ENCODE measurements at regions not wholly inside any gene's neighbourhood (a gene's known extent, or its start where the extent isn't known, plus 50 kb on each side); places are given as distances from the start of the nearest gene placed in this dataset.
"Not testable (repeated sequence)": the region's sequence is repeated elsewhere in the genome, so short reads cannot be mapped to it uniquely, and the experiment has no call there.

DNA sequence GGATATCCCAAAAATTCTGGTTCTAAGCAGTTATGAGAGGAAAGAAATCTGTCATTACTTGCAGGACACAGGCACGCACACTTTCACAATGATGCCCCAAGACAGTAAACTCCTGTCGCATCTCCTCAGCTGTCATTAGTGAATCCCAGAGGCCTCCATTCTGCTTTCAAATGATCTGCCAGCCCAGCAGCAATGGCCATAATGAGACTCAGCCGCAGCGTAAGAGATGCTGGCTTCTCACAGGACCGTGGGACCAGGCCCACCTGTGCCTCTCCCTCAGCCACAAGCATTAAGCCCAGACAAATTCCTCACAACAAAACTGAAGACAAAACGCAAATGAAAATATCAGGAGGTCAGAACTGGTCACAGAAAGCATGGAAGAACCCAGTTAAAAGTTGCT, 98.0 kb upstream of the VLDLR start:
- no peak for DNase-seq

DNA sequence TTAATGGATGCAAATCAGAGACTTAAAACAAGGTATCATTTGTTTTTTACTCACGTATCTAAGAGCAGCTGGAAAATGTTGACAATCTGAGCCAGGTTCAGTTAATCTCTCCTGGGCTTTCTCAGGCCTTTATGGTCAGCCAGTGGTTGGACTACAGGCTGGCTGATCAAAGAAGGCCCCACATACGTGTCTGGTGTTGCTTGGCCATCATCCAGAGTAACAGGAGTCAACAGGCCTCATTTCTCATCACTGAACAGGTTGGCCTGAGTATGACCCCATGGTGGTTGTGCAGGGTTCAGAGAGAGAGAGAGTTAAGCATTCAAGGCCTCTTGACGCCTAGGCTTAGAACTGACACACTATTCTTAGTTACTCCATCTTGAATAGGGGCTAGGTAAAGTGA, 97.0 kb upstream of the VLDLR start:
- no peak for DNase-seq

DNA sequence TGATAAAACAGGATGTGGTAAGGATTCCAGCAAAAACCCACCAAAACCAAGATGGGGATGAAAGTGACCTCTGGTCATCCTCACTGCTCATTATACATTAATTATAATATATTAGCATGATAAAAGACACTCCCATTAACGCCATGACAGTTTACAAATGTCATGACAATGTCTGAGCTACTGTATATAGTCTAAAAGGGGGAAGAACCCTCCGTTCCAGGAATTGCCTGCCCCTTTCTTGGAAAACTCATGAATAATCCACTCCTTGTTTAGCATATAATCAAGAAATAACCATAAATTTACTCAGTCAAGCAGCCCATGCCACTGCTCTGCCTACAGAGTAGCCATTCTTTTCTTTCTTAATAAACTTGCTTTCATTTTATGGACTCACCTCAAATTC, 96.4 kb upstream of the VLDLR start:
- DNase-seq, result no peak

DNA sequence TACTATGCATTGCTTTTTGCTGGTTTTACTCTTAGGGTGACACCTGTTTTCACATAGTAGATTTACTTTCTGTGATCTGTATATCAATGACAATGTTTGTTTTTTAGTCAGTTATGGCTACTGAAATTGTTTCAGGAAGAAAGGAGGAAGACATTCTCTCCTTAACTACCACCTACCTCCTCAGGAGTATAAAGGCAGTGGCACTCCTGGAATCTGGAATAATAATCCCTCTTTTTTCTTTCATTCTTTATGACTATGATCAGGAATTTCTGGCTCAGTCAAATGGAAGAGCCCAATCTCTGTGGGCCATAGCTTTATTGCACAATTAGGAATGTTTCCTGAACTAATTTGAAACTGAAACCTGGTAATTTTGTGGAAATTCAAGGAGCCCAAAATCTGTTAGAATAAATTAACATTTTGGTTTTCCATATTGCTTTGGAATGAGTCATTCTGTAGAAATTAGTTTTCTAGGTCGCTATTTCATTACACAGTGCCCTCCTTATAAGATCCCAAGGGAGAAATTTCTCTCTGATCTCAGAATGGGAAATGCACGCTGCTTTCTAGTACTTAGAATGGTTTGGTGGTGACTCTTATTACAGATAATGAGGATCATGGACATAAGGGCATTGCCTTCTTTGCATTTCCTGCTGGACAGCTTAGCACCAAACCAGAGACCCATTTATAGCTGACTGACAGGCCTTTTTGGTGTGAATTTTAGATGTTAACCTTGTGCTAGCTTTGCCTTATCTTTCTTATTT, 95.3 kb upstream of the VLDLR start:
- DNase-seq, result no peak

- DNase-seq, result no peak
Observed at GRCh38 chr9:2531481-2531880, 90.1 kb upstream of the VLDLR start.

DNA sequence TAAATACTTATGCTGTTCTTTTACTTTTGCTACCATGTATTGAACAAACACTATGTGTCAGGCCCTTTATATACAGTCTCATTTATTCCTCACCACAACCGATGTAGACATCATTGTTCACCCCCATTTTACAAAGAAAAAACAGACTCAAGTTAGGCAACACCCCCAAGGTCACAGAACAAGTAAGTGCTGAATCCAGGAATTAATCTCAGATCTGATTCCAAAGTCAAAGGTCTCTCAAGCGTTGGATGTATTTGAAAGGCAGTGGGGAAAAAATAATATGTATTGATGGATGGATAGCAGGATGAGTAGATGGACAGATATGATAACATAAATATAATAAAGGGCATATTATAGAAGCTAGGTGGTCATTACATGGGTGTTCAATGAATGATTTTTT, 85.1 kb upstream of the VLDLR start:
- no peak for DNase-seq

- DNase-seq, result no peak
Observed at GRCh38 chr9:2545881-2546490, 75.6 kb upstream of the VLDLR start.

- DNase-seq, result not testable (repeated sequence)
Observed at GRCh38 chr9:2555899-2556600, 65.5 kb upstream of the VLDLR start.

GRCh38 chr9:2557693-2558092, 63.9 kb upstream of the VLDLR start:
- DNase-seq, result no peak

DNA sequence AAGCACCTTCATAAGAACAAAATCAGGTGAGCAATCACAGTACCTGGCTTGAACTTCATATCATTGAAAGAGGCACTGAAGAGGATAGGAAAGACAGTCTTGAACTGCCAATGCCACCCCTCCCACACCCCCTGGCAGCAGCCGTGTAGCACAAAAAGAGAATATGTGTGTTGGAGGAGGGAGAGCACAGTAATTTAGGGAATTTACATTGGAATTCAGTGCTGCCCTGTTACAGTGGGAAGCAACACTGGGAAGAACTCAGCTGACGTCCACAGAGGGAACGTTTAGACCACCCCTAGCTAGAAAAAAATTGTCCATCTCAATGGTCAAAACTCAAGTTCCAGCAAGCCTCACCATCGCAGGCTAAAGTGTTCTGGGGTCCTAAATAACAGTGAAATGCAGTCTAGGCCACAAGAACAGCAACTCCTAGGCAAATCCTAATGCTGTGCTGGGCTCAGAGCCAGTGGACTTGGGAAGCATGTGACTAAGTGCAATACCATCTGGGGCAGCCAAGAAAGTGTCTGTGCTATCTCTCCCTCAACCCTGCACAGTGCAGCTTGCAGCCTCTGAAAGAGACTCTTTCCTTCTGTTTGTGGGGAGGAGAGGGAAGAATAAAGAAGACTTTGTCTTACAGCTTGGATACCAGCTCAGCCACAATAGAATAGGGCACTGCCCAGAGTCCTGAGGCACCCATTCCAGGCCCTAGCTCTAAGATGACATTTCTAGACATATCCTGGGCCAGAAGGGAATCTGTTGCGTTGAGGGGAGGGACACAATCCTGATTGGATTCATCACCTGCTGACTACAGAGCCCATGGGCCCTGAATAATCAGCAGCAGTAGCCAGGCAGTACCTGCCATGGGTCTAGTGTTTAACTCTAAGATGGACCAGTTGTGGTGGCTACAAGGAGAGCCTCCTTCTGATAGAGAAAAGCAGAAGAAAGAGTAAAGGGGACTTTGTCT, 62.1 kb upstream of the VLDLR start:
- DNase-seq, result no peak

DNA sequence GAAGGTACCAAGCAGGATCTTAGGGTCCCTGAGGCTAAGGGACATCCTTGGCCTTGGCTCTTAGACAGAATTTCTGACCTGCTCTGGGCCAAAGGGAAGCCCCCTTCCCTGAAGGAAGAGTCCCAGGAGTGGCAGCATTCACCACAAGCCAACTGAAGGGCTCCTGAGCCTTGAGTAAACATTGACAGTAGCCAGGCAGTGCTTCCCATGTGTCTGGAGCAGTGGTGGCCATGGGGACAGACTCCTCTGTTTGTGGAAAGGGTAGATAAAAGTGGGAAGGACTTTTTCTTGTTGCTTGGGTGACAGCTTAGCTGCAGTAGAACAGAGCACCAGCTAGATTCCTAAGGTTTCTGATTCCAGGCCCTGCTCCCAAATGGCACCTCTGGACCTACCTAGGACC, 61.4 kb upstream of the VLDLR start:
- no peak for DNase-seq

DNA sequence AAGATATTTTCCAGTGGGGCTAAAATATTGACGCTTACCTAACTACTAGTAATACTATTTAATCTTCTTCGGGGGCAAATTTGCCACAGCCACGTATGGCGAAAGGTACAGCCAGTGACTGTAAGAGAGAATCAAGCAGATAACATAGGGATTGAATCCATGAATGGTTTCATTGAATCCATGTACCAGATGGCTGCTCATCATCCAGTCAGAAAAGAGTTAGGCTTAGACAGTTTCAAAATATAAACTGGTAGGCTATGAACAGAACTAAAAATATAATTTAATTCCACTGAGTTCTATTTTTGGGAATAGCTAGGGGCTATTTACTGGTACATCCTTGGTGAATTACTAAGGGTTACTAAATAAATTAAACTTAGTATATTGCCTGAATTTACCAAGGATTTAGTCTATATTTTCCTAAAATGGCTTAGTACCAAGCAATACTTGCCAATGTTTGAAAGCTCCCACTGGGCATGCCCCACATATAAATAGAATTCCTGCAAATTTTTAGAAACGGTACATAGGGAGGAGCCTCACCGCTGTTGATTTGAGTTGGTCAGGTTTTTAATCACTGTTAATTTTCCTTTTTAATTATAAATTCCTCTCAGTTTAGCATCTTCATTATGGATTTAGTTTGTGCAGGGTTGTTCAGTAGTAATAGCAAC, 55.8 kb upstream of the VLDLR start:
- DNase-seq, result peak in 1 of 2 experiments; percentile 7

DNA sequence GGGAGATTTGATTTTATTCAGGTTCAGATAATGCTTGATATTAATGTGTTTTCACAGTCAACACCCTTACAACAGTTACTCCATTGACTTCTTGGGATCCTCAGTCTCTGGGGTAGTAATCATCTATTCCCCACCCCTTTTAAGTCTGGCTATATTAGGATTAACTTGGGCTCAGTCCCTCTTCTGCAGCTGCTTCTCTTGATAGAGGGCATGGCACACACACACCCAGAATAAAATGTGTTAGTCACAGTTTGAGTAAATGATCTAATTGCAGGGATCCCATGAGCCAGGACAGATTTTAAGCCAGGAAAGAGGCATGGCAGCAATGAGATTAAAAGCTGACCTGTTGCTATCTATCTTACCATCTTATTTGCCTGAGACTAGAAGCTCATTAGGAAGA, 53.7 kb upstream of the VLDLR start:
- no peak for DNase-seq

DNA sequence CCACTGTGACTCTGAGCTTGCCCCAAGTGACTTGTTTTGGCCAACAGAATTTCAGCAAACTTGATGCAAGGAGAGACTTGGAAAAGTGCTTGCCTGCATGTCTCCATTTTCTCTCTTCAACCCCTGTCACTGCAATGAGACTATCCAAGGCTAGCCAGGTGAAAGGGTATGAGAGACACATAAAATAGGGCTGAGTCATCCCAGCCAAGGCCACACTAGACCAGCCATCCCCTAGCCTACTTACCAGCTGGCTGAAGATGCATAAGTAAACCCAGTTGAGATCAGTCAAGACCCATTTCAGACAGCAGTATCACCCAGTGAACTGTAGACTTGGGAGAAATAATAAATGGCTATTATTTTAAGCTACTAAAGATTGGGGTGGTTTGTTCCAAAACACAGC, 52.9 kb upstream of the VLDLR start:
- no peak for DNase-seq

DNA sequence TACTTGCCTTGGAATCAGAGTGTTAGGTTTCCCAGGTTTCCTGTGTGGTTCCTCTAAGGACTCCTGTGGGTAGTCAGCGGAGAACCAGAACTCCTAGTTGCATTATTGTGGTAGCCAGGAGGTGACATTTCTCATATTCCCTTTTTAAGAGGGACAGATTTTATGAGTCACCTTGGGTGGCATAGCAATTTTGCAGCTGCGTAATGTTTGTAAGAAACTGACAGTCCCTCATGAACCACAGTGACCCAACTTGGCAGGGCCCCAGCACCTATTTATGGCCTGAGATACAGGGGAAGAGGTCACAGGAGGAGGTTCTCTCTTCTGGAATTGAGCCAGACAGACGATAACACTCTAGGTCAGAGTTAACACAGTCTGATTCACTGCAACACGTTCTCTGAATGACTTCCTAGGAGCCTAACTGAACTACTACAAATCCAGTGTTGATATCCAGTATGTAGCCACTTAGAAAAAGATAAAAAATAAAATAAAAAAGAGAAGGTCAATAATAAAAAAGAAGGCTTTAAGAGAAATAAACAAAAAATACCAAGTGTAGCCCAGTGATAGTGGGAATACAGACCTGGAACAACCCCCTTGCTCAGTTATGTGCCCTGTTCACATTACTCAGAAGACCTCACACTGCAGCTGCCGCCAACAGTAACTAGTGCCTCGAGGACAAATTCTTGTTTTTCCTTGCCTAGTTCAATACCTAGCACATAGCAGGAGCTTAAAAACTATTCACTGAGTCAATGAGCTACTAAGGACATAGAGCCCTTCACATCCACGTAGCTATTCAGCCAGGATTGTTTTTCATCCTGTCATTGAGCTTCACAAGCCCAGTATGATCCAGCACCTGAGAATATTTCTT, 50.7 kb upstream of the VLDLR start:
- DNase-seq, result no peak
